Hepatocyte (in vitro differentiated cells): ENCODE measurements at regions not wholly inside any gene's neighbourhood (a gene's known extent, or its start where the extent isn't known, plus 50 kb on each side); places are given as distances from the start of the nearest gene placed in this dataset.
"Not testable (repeated sequence)": the region's sequence is repeated elsewhere in the genome, so short reads cannot be mapped to it uniquely, and the experiment has no call there.

Experiments used
- DNase-seq: peaks from one replicate; pipeline ENCODE4 v3.0.0-alpha.2; 2016; ENCODE audit warnings: low spot score
- H2AFZ ChIP-seq: fragments of 200-600 bp; sonication (generic); 2 replicates; pipeline ENCODE4 v1.6.0; 2016; ENCODE audit warnings: antibody characterized with exemption, mild to moderate bottlenecking
- H3K27ac ChIP-seq: fragments of 200-600 bp; sonication (generic); 2 replicates; pipeline ENCODE4 v1.5.1; 2016; ENCODE audit warnings: mild to moderate bottlenecking
- H3K27me3 ChIP-seq: fragments of 200-600 bp; sonication (generic); 2 replicates; pipeline ENCODE4 v1.6.1; 2016
- H3K36me3 ChIP-seq: fragments of 200-600 bp; sonication (generic); replicated peaks from 2 replicates; pipeline ENCODE4 v1.5.1; 2016; ENCODE audit warnings: low read depth; ENCODE audit not compliant: insufficient read depth
- H3K4me1 ChIP-seq: fragments of 200-600 bp; sonication (generic); 2 replicates; pipeline ENCODE4 v1.5.1; 2016; ENCODE audit warnings: mild to moderate bottlenecking, moderate library complexity; ENCODE audit not compliant: insufficient read depth
- H3K4me2 ChIP-seq: fragments of 200-600 bp; sonication (generic); 2 replicates; pipeline ENCODE4 v1.6.0; 2016
- H3K4me3 ChIP-seq: fragments of 200-600 bp; sonication (generic); 2 replicates; pipeline ENCODE4 v1.5.1; 2016; ENCODE audit warnings: mild to moderate bottlenecking
- H3K79me2 ChIP-seq: fragments of 200-600 bp; sonication (generic); 2 replicates; pipeline ENCODE4 v1.6.0; 2017; ENCODE audit warnings: mild to moderate bottlenecking
- H3K9me2 ChIP-seq: fragments of 200-600 bp; sonication (generic); replicated peaks from 2 replicates; pipeline ENCODE4 v1.6.0; 2017; ENCODE audit warnings: mild to moderate bottlenecking; ENCODE audit not compliant: insufficient read depth
- H3K9me3 ChIP-seq: fragments of 200-600 bp; sonication (generic); 2 replicates; pipeline ENCODE4 v1.5.1; 2016; ENCODE audit warnings: low read depth, mild to moderate bottlenecking
- H4K20me1 ChIP-seq: fragments of 200-600 bp; sonication (generic); 2 replicates; pipeline ENCODE4 v1.6.0; 2016; ENCODE audit warnings: mild to moderate bottlenecking; ENCODE audit not compliant: insufficient read depth, poor library complexity, severe bottlenecking
- WGBS: methylation state at CpG from one replicate; pipeline ENCODE4 v1.1.6; 2016; ENCODE audit warnings: low lambda C conversion rate; ENCODE audit errors: missing lambda C conversion rate; 5-methylcytosine and 5-hydroxymethylcytosine counted together

DNA sequence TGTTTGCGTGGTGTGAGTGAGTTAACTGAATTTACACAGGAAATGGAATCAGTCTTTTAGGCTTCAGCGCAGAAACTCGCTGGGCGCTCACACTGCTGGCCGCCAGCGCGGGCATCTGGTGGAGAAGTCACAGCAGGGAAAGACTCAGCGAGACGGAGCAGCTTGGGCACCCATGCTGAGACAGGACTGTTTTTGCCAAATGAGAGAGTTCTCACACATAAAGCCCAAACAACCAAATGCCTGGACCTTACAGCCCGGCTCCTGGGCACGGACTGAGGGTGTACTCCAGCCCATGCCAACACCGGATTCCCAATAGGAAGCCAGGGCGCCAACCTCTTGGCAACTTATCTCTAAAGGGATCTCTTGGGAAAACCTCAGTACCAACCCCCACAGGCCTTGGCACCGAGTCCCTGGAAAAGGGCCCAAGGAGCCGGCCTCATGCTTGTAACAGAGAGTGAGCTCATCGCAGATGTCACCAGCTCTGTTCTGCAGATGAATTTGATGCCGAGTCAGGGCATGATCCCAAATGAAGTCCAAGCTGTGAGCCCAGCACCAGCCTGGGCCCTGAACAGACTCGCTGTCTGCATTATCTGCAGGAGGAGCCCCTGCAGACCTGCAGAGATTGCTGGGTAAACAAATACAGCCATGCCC, 4065.2 kb upstream of the TPTE start:
- not testable (repeated sequence) for H3K9me2 ChIP-seq, H2AFZ ChIP-seq, H3K36me3 ChIP-seq, H4K20me1 ChIP-seq, H3K4me2 ChIP-seq, H3K27me3 ChIP-seq, DNase-seq, H3K27ac ChIP-seq, H3K4me3 ChIP-seq, H3K79me2 ChIP-seq, H3K4me1 ChIP-seq, H3K9me3 ChIP-seq
- WGBS = no CpG with 5 or more reads among the region's 18 CpGs

DNA sequence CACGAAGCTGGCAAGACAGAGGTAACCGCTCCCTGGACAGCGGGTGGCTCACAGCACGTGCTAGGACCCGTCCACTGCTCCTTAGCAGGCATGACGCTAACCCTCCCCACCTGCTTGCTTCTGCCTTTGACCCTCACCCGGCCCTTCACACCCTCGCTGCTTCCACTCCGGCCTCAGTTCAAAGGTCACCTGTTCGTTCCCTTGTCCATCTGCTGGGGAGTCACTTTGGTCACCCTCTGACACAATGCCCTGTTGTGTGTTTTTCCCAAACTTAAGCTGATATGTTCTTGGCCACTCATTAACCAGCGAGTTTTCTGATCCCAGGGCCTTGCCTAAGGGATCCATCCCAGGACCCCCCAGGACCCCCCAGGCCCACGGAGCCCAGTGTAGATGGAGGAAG, 4061.6 kb upstream of the TPTE start:
- H3K27ac ChIP-seq, H3K4me3 ChIP-seq, H3K36me3 ChIP-seq, H3K4me1 ChIP-seq, H3K4me2 ChIP-seq, H3K79me2 ChIP-seq, H3K9me3 ChIP-seq, H3K9me2 ChIP-seq, H4K20me1 ChIP-seq, H3K27me3 ChIP-seq, H2AFZ ChIP-seq, DNase-seq: not testable (repeated sequence)
- WGBS = 89% methylated on average over 3 of the region's 12 CpGs

DNA sequence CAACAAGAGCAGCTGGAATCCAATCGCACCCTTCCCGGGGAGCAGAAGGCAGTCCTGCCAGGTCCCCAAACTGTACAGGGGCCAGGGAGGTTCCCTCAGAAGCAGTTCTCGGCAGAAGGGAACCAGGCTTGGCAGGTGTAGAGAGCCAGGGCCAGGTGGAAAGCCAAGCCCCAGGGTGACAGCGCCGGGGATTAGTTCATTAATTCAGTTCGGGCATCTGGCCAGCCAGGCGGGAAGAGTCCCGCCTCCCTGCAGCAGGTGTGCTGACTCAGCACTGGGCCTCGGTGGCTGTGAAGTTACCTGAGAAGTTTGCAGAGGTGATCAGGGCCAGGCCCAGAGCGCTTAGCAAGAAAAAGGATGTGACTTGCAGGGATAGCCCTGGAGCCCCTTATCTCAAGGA, 4060.0 kb upstream of the TPTE start:
- H3K4me1 ChIP-seq, H3K9me3 ChIP-seq, H3K27ac ChIP-seq, H3K27me3 ChIP-seq, H3K4me2 ChIP-seq, H3K36me3 ChIP-seq, H2AFZ ChIP-seq, H3K9me2 ChIP-seq, H3K79me2 ChIP-seq, H4K20me1 ChIP-seq, H3K4me3 ChIP-seq, DNase-seq: not testable (repeated sequence)
- 100% methylated on average over 1 of the region's 10 CpGs for WGBS

DNA sequence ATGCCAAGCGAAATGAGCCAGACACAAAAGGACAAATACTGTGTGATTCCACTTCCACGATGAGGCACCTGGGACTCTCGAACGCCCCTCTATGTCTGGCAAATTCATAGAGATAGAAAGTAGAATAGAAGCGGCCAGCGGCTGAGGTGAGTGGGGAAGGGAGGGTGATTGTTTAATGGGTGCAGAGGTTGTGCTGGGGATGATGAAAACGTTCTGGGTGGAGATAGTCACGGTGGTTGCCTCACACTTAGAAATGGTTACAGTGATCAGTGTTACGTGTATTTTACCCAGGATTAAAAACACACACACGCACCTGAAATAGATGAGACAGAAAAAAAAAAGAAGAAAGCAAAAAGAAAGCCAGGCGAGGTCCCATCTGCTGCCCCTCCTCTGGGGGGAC, 4057.0 kb upstream of the TPTE start:
- H3K9me2 ChIP-seq, H3K9me3 ChIP-seq, H3K4me2 ChIP-seq, H3K79me2 ChIP-seq, H4K20me1 ChIP-seq, H3K4me1 ChIP-seq, H3K27me3 ChIP-seq, DNase-seq, H3K36me3 ChIP-seq, H3K4me3 ChIP-seq, H2AFZ ChIP-seq, H3K27ac ChIP-seq: not testable (repeated sequence)
- WGBS = no CpG with 5 or more reads among the region's 11 CpGs

DNA sequence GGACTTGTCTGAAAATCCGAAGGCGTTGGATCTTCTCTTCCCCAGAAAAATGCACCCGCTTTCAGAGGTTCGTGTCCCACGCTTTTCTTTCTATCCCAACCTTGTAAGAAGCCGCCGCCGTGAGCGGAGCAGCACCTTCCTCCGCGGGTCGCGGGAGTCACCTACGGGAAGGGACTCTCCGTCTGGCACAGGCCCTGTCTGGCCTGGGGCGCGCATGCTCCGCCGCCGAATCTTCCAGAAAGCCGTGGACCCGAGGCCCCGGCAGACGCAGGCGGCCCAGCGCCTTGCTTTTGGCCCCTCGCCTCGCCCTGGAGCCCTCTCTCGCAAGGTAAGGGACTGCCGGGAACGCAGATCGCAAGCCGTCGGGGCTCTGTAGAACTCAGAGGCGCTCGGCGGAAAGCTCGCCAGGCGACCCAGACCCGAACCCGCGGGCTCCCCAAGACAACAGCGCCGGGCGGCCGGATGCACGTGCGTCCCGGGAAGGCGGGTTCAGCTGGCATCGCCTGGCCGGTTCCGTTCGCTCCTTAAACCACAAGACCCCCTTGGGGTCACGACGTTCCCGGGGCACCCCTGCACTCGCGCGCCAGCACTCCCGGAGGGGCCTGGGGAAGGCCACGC, 4055.2 kb upstream of the TPTE start:
- H3K4me2 ChIP-seq, H4K20me1 ChIP-seq, H3K4me1 ChIP-seq, H3K27ac ChIP-seq, H2AFZ ChIP-seq, H3K36me3 ChIP-seq, H3K27me3 ChIP-seq, H3K9me3 ChIP-seq, H3K79me2 ChIP-seq, H3K9me2 ChIP-seq, H3K4me3 ChIP-seq, DNase-seq: not testable (repeated sequence)
- no CpG with 5 or more reads among the region's 62 CpGs for WGBS

DNA sequence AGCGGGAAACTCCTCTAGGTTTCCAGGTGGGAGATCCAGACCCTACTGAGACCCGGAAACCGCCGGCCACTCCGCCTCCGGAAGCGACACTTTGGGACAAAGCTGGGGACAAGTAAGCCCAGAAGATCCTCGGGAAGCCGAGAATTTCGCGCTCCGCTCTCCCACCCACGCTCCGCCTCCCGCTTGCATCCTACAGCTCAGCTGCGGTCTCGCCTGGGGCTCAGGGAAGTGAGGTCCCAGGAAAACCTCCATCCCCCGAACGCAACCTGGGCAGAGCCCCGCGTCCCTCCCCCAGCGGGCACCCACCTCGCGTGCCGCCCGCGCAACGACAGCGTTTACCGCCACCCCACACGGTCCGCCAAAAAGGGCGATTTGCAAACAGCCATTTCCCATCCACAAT, 4054.7 kb upstream of the TPTE start:
- not testable (repeated sequence) for H3K4me3 ChIP-seq, H3K9me3 ChIP-seq, DNase-seq, H3K36me3 ChIP-seq, H3K4me1 ChIP-seq, H3K27me3 ChIP-seq, H4K20me1 ChIP-seq, H3K79me2 ChIP-seq, H3K9me2 ChIP-seq, H3K27ac ChIP-seq, H2AFZ ChIP-seq, H3K4me2 ChIP-seq
- WGBS = no CpG with 5 or more reads among the region's 33 CpGs

DNA sequence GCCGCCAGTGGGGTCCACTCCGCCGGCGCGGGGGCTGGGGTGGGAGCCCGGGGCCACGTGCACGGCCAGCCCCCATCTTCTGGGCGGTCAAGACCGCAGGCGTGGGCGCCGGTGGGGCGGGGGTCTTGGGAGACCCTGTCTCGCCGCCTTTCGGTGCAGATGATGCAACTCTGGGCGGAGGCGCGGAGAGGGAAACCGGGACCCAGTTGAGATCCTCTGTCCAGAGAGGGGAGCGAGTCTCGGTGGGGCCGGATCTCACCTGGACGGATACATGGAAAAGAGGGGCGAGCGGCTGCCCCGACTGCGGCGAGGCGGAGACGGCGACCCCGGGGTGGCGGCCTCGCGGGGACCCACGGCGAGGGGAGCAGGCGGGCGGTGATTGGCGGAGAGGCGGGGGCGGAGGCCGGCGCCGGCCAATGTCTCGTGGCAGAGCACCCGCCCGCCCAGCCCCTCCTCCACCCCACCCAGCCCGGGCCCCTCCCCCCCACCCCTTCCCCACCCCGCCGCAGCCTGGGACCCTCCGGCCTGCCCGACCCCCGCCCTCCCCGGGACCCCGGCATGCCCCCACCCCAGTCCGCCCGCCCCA, 4054.1 kb upstream of the TPTE start:
- H3K27ac ChIP-seq, H3K9me2 ChIP-seq, H3K79me2 ChIP-seq, H2AFZ ChIP-seq, H3K4me1 ChIP-seq, H4K20me1 ChIP-seq, DNase-seq, H3K9me3 ChIP-seq, H3K27me3 ChIP-seq, H3K4me2 ChIP-seq, H3K4me3 ChIP-seq, H3K36me3 ChIP-seq: not testable (repeated sequence)
- WGBS = no CpG with 5 or more reads among the region's 60 CpGs

- H3K27ac ChIP-seq, H3K9me3 ChIP-seq, H3K27me3 ChIP-seq, H2AFZ ChIP-seq, H3K79me2 ChIP-seq, H3K4me1 ChIP-seq, H3K4me2 ChIP-seq, DNase-seq, H3K36me3 ChIP-seq, H3K4me3 ChIP-seq, H4K20me1 ChIP-seq, H3K9me2 ChIP-seq: not testable (repeated sequence)
- WGBS = no CpG with 5 or more reads among the region's 55 CpGs
Measured at GRCh38 chr21:6467907-6468306, 4053.5 kb upstream of the TPTE start.

DNA sequence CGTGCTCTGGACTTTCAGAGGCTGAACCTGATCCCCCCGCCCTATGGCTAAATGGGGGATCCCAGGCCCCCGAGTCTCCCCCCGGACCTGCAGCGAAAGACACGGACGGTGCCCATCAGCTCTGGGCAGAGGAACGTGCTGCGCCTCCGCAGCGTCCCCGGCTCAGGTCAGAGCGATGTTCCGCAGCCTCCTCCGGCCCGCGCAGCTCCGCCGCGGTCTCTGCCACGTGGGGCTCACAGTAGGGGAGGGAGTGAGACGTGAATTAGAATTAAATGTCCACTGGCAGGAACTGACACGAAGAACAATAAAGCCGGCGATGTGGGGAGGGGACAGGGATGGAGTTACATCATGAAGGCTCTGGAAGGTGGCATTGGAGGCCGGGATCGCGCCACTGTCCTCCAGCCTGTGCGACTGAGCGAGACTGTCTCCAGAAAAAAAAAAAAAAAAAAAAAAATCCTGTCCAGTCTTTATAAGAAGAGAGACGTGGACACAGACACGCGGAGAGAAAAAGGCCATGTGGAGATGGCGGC, 4053.0 kb upstream of the TPTE start:
- not testable (repeated sequence) for H2AFZ ChIP-seq, H4K20me1 ChIP-seq, H3K9me3 ChIP-seq, DNase-seq, H3K4me1 ChIP-seq, H3K4me3 ChIP-seq, H3K79me2 ChIP-seq, H3K36me3 ChIP-seq, H3K27me3 ChIP-seq, H3K9me2 ChIP-seq, H3K4me2 ChIP-seq, H3K27ac ChIP-seq
- no CpG with 5 or more reads among the region's 34 CpGs for WGBS
